WTC11 (cell line): ENCODE measurements at regions not wholly inside any gene's neighbourhood (a gene's known extent, or its start where the extent isn't known, plus 50 kb on each side); places are given as distances from the start of the nearest gene placed in this dataset.

Experiments
- ATAC-seq: fragments of 200-7000 bp; cut with Tn5 transposase; 2 replicates; pipeline ENCODE4 v1.10.0; 2021; ENCODE audit warnings: mild to moderate bottlenecking, moderate library complexity
- CTCF ChIA-PET: fragments of 300-600 bp; sonication (Branson Sonifier 250); formaldehyde crosslinking; loops from one replicate; lab custom pipeline; 2021; ENCODE audit warnings: antibody characterized with exemption; lab: Charles Lee
- POLR2A ChIA-PET: fragments of 350-600 bp; sonication (Branson Sonifier 250); formaldehyde crosslinking; loops from one replicate; lab custom pipeline; 2021; ENCODE audit warnings: antibody characterized with exemption; lab: Charles Lee
- DNase-seq: peaks from one replicate; pipeline ENCODE4 v3.0.0; 2021; ENCODE audit warnings: low spot score
- H3K27ac Mint-ChIP-seq: 2 replicates; pipeline ENCODE4 v1.8.0; 2021; ENCODE audit warnings: mixed read lengths
- H3K27me3 Mint-ChIP-seq: 2 replicates; pipeline ENCODE4 v1.8.0; 2021; ENCODE audit warnings: low read depth, mild to moderate bottlenecking, moderate library complexity, mixed read lengths
- H3K36me3 Mint-ChIP-seq: 2 replicates; pipeline ENCODE4 v1.8.0; 2021; ENCODE audit warnings: mixed read lengths
- H3K4me1 Mint-ChIP-seq: 2 replicates; pipeline ENCODE4 v1.8.0; 2022; ENCODE audit warnings: mixed read lengths
- H3K4me3 Mint-ChIP-seq: 2 replicates; pipeline ENCODE4 v1.8.0; 2021; ENCODE audit warnings: mild to moderate bottlenecking, moderate library complexity, mixed read lengths
- H3K9me3 Mint-ChIP-seq: 2 replicates; pipeline ENCODE4 v1.8.0; 2021; ENCODE audit warnings: mixed read lengths
- E2F4 ChIP-seq: sonication (generic); formaldehyde crosslinking; IDR thresholded peaks from 2 replicates; pipeline ENCODE4 v1.8.1; 2022; ENCODE audit warnings: low read depth, mild to moderate bottlenecking, moderate library complexity, missing genetic modification reagents, borderline replicate concordance
- E2F5 ChIP-seq: sonication (generic); formaldehyde crosslinking; IDR thresholded peaks from 2 replicates; pipeline ENCODE4 v1.8.1; 2022; ENCODE audit warnings: mild to moderate bottlenecking, moderate library complexity, missing genetic modification reagents
- EMX1 ChIP-seq: fragments of 250-450 bp; sonication (Bioruptor Pico); IDR thresholded peaks from 2 replicates; pipeline ENCODE4 v1.8.0; 2021; ENCODE audit warnings: mild to moderate bottlenecking
- FOXK1 ChIP-seq: sonication (generic); formaldehyde crosslinking; IDR thresholded peaks from 2 replicates; pipeline ENCODE4 v1.8.0; 2022; ENCODE audit warnings: mild to moderate bottlenecking, moderate library complexity, missing genetic modification reagents
- NFYB ChIP-seq: sonication (generic); formaldehyde crosslinking; conservative IDR thresholded peaks from 2 replicates; pipeline ENCODE4 v1.8.0; 2022; ENCODE audit warnings: low read depth, missing genetic modification reagents
- PRRX2 ChIP-seq: fragments of 250-450 bp; sonication (Bioruptor Pico); IDR thresholded peaks from 2 replicates; pipeline ENCODE4 v1.8.0; 2021; ENCODE audit warnings: mild to moderate bottlenecking
- RORB ChIP-seq: fragments of 250-450 bp; sonication (Bioruptor Pico); IDR thresholded peaks from 2 replicates; pipeline ENCODE4 v1.9.0; 2021; ENCODE audit warnings: mild to moderate bottlenecking
- SP1 ChIP-seq: sonication (generic); formaldehyde crosslinking; conservative IDR thresholded peaks from 2 replicates; pipeline ENCODE4 v1.8.1; 2022; ENCODE audit warnings: missing genetic modification reagents
- TEAD4 ChIP-seq: sonication (generic); formaldehyde crosslinking; IDR thresholded peaks from 2 replicates; pipeline ENCODE4 v1.8.0; 2022; ENCODE audit warnings: mild to moderate bottlenecking, missing genetic modification reagents
- ZNF396 ChIP-seq: fragments of 250-450 bp; sonication (Bioruptor Pico); IDR thresholded peaks from 2 replicates; pipeline ENCODE4 v1.8.0; 2021; ENCODE audit warnings: mild to moderate bottlenecking, moderate library complexity, borderline replicate concordance
- ZNF416 ChIP-seq: fragments of 250-450 bp; sonication (Bioruptor Pico); IDR thresholded peaks from 2 replicates; pipeline ENCODE4 v1.9.0; 2021; ENCODE audit warnings: mild to moderate bottlenecking, inconsistent platforms
- ZNF423 ChIP-seq: fragments of 250-450 bp; sonication (Bioruptor Pico); IDR thresholded peaks from 2 replicates; pipeline ENCODE4 v2.1.2; 2022; ENCODE audit warnings: mild to moderate bottlenecking, moderate library complexity
- TF ChIP-seq, protein P1 (sequence below): sonication (generic); formaldehyde crosslinking; IDR thresholded peaks from 2 replicates; pipeline ENCODE4 v1.8.0; 2023; ENCODE audit warnings: missing genetic modification reagents, mild to moderate bottlenecking, borderline replicate concordance
- TF ChIP-seq, protein P2 (sequence below): fragments of 250-450 bp; sonication (Bioruptor Pico); IDR thresholded peaks from 2 replicates; pipeline ENCODE4 v1.9.0; 2021; ENCODE audit warnings: mild to moderate bottlenecking
- TF ChIP-seq, protein P3 (sequence below): sonication (generic); formaldehyde crosslinking; IDR thresholded peaks from 2 replicates; pipeline ENCODE4 v1.8.0; 2022; ENCODE audit warnings: mild to moderate bottlenecking, missing genetic modification reagents
- TF ChIP-seq, protein P4 (sequence below): sonication (generic); formaldehyde crosslinking; IDR thresholded peaks from 2 replicates; pipeline ENCODE4 v1.8.0; 2023; ENCODE audit warnings: missing genetic modification reagents

DNA sequence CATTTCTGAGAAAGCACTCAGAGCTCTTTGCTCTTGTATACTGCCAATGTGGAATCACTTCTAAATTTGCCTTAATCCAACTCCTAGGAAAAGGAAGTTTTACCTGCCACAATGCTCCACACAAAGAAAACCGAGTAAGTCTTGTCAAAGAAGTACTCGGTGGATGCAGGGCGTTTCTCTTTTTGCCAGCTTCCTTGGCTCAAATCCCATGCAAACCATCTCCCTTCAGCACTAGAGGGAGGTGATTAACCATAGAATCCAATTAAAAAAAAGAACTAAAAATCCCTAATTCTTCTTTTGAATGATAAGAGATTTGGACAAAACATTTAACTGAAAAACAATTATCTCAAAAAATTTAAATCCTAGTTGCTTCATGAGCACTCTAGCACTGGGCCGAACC lies 129.0 kb downstream of the RPRM start (continued):
- TF ChIP-seq, protein P1, sequence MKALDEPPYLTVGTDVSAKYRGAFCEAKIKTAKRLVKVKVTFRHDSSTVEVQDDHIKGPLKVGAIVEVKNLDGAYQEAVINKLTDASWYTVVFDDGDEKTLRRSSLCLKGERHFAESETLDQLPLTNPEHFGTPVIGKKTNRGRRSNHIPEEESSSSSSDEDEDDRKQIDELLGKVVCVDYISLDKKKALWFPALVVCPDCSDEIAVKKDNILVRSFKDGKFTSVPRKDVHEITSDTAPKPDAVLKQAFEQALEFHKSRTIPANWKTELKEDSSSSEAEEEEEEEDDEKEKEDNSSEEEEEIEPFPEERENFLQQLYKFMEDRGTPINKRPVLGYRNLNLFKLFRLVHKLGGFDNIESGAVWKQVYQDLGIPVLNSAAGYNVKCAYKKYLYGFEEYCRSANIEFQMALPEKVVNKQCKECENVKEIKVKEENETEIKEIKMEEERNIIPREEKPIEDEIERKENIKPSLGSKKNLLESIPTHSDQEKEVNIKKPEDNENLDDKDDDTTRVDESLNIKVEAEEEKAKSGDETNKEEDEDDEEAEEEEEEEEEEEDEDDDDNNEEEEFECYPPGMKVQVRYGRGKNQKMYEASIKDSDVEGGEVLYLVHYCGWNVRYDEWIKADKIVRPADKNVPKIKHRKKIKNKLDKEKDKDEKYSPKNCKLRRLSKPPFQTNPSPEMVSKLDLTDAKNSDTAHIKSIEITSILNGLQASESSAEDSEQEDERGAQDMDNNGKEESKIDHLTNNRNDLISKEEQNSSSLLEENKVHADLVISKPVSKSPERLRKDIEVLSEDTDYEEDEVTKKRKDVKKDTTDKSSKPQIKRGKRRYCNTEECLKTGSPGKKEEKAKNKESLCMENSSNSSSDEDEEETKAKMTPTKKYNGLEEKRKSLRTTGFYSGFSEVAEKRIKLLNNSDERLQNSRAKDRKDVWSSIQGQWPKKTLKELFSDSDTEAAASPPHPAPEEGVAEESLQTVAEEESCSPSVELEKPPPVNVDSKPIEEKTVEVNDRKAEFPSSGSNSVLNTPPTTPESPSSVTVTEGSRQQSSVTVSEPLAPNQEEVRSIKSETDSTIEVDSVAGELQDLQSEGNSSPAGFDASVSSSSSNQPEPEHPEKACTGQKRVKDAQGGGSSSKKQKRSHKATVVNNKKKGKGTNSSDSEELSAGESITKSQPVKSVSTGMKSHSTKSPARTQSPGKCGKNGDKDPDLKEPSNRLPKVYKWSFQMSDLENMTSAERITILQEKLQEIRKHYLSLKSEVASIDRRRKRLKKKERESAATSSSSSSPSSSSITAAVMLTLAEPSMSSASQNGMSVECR (CRISPR knock-in tag), result no peak
- TF ChIP-seq, protein P2, sequence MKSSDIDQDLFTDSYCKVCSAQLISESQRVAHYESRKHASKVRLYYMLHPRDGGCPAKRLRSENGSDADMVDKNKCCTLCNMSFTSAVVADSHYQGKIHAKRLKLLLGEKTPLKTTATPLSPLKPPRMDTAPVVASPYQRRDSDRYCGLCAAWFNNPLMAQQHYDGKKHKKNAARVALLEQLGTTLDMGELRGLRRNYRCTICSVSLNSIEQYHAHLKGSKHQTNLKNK, result no peak
- TF ChIP-seq, protein P3, sequence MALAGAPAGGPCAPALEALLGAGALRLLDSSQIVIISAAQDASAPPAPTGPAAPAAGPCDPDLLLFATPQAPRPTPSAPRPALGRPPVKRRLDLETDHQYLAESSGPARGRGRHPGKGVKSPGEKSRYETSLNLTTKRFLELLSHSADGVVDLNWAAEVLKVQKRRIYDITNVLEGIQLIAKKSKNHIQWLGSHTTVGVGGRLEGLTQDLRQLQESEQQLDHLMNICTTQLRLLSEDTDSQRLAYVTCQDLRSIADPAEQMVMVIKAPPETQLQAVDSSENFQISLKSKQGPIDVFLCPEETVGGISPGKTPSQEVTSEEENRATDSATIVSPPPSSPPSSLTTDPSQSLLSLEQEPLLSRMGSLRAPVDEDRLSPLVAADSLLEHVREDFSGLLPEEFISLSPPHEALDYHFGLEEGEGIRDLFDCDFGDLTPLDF (CRISPR knock-in tag), result no peak
- TF ChIP-seq, protein P4, sequence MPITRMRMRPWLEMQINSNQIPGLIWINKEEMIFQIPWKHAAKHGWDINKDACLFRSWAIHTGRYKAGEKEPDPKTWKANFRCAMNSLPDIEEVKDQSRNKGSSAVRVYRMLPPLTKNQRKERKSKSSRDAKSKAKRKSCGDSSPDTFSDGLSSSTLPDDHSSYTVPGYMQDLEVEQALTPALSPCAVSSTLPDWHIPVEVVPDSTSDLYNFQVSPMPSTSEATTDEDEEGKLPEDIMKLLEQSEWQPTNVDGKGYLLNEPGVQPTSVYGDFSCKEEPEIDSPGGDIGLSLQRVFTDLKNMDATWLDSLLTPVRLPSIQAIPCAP (CRISPR knock-in tag), result no peak
- no peak for TF ChIP-seq ZNF416 (CRISPR knock-in tag)
- no peak for TF ChIP-seq E2F5 (CRISPR knock-in tag)
- no peak for TF ChIP-seq RORB (CRISPR knock-in tag)

DNA sequence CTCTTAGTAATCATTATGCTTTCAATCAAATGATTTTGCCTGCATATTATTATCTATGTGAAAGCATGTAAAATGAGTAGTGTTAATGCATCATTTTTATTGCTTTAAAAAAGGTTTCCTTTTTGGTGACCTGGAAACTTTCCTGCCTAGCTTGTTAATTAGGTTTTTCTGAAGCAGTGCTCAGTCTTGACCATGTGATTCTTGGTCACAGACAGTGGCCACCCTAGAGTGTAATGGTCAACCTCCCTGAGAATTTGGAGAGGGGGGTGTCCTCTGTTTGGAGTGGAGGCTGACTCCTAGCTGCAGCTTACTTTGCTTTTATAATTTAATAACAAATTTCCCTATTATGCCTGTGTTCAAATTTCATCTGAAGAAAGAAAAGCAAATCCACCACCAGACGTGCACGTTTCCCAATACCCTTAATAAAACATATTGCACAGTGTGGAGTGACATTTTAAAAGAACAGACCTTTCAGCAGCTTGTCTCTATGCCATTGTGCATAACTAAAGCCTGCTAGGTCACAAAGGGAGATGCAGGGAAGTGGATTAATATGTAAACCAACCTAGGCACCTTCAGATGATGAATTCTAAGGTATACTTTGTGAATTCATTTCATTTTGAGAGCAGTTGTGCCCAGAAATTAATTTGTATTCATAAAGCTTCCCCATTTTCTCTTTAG lies 130.6 kb downstream of the RPRM start:
- TF ChIP-seq FOXK1 (no peak), ZNF396 (no peak), NFYB (no peak), EMX1 (CRISPR knock-in tag) (no peak), TEAD4 (no peak), PRRX2 (CRISPR knock-in tag) (no peak), ZNF416 (CRISPR knock-in tag) (no peak), E2F5 (CRISPR knock-in tag) (no peak), ZNF423 (CRISPR knock-in tag) (no peak), E2F4 (CRISPR knock-in tag) (no peak), SP1 (no peak)
- no peak for ATAC-seq
- peaks cover 7% of the 10 kb centered on the region for H3K36me3 Mint-ChIP-seq
- ChIA-PET POLR2A (interaction anchor here (0.6 kb wide), 1 partner anchor 186 kb away, joined by 4 read pairs; no protein-coding TSS in a partner anchor), CTCF (interaction anchor here (1.0 to 2.2 kb wide), 2 partner anchors 61 to 131 kb away, joined by 3 to 14 read pairs; partner anchors contain the start of gene RPRM)
- peaks cover 32% of the 10 kb centered on the region for H3K4me1 Mint-ChIP-seq
- no peak overlapping the region for H3K4me3 Mint-ChIP-seq
- H3K27me3 Mint-ChIP-seq, result no peaks in the 10 kb centered on the region
- no peak for DNase-seq
- no peak overlapping the region for H3K27ac Mint-ChIP-seq
- peaks cover 19% of the 10 kb centered on the region for H3K9me3 Mint-ChIP-seq
